ENCODE measurements at regions not wholly inside any gene's neighbourhood (a gene's known extent, or its start where the extent isn't known, plus 50 kb on each side); places are given as distances from the start of the nearest gene placed in this dataset.

GRCh38 chr6:50102676-50103075 lies 52.9 kb upstream of the DEFB112 start:
- Mint-ChIP-seq H3K4me1 (no peaks in the 10 kb centered on the region), H3K4me3 (no peak overlapping the region), H3K9me3 (peaks cover 0 to 6% (median 2%) of the 10 kb centered on the region in 7 donors), H3K36me3 (no peaks in the 10 kb centered on the region), H3K27me3 (no peaks in the 10 kb centered on the region), H3K27ac (no peak overlapping the region)
- ATAC-seq (ENCODE audit: low read depth in 2 of 2) (no peak), DNase-seq (no peak)

DNA sequence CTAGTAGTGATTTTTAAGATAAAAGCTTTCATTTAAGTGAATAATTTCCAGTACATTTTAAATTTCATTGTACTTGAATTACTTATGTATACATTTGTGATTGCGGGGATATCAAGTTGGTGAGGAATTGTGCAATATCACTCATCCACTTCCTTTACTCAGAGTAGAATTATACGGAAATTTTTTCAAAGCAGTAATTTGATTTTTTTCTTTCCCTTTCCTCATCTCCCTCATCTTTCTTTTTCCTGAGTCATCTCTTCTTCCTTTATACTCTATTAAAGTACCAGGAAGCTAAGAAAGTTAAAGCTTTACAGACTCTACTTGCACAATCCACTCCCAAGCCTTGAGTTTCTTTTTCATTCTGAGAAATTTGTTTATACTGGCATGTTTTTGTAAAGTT lies 60.9 kb upstream of the DEFB112 start:
- H3K4me3 Mint-ChIP-seq = no peak overlapping the region
- H3K4me1 Mint-ChIP-seq = no peaks in the 10 kb centered on the region
- DNase-seq (no peak), ATAC-seq (ENCODE audit: low read depth in 2 of 2) (no peak)
- H3K27ac Mint-ChIP-seq = no peak overlapping the region
- no peaks in the 10 kb centered on the region for H3K27me3 Mint-ChIP-seq
- H3K36me3 Mint-ChIP-seq = no peaks in the 10 kb centered on the region
- peaks cover 0 to 2% (median 0%) of the 10 kb centered on the region in 7 donors for H3K9me3 Mint-ChIP-seq

DNA sequence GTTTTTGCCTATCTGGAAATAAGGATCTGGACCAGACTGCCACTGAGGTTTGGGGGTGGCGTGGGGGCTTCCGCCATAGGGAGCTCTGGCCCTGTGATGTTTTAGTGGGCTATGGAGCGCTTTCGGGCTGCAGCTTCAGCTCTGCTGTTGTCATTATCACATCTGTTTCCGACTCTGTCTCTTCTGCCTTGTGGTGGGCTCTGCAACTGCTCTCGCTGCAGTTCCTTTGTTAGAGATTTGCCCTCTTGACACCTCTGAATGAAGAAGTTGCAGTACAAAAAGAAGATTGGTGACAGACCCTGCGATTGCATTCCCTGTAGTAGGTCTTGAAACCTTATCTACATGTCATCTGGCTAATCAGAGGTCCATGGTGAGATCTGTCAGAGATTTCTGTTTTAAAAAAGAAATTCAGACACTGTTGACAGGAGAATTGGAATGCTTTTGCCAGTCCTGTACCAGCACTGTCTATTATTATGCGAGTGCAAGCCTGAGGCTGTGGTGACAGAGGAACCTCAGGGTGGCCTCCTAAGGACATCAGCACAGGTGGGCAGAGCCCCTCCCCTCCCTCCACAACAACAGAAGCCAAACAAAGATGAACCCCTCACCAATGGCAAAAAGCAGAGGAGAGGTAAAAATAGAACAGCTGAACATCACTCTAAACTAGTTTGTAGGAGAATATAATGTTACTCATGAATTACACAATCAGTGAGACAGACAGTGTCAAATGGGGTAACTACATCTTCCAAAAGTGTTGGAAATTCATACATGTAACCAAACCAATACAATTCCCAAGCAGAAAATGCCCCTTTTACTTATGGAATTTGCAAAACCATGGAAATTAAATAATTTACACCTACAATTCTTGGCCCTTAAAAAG lies 63.5 kb upstream of the DEFB112 start:
- Mint-ChIP-seq H3K9me3 (peaks cover 0 to 2% (median 0%) of the 10 kb centered on the region in 7 donors), H3K27ac (no peak overlapping the region), H3K4me1 (no peaks in the 10 kb centered on the region), H3K4me3 (no peak overlapping the region), H3K36me3 (no peaks in the 10 kb centered on the region), H3K27me3 (no peaks in the 10 kb centered on the region)
- no peak for DNase-seq
- ATAC-seq (ENCODE audit: low read depth in 2 of 2) = no peak

- H3K36me3 Mint-ChIP-seq = no peaks in the 10 kb centered on the region
- no peak for DNase-seq
- ATAC-seq (ENCODE audit: low read depth in 2 of 2) = no peak
- H3K27ac Mint-ChIP-seq = no peak overlapping the region
- H3K4me1 Mint-ChIP-seq = no peaks in the 10 kb centered on the region
- no peak overlapping the region for H3K4me3 Mint-ChIP-seq
- H3K27me3 Mint-ChIP-seq = no peaks in the 10 kb centered on the region
- H3K9me3 Mint-ChIP-seq = peaks cover 0 to 9% (median 3%) of the 10 kb centered on the region in 7 donors
These were observed 66.7 kb upstream of the DEFB112 start for GRCh38 chr6:50116390-50116789.

DNA sequence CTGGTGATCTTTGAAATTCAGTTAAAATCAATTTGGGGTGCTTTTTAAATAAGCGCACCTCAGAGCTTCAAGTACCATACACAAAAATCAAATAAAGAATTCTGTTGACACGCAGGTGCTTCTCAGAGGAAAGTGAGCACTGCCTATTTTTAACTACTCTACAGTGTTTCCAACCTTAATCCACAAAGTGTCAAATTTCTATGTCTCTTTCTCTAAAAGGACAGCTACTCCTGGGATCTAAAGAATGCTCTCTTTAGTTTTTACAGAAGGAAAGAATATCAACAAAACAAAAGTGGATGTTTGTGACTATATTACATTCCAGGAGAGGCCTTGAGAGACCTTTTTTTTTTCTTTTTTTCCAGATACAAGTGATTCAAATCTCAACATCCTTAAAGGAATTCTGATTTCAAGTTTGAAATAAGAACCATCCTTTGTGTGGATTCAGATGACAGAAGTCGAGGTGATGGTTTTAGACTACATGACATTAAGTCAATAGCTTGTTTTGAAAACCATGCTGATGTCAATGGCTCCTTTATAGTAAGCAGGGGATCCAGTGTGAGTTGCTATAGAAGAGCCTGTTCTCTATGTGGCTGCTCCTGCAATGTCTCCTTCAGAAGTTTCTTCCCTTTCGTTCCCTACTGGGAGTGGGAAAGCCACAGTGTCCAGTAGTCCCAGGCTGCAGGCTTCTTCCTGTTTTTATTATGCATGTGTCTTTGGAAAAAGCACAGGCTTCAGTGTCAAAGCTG lies 67.2 kb upstream of the DEFB112 start:
- H3K4me3 Mint-ChIP-seq = no peak overlapping the region
- ATAC-seq (ENCODE audit: low read depth in 2 of 2) (no peak), DNase-seq (no peak)
- peaks cover 0 to 9% (median 3%) of the 10 kb centered on the region in 7 donors for H3K9me3 Mint-ChIP-seq
- no peaks in the 10 kb centered on the region for H3K27me3 Mint-ChIP-seq
- H3K4me1 Mint-ChIP-seq = no peaks in the 10 kb centered on the region
- H3K36me3 Mint-ChIP-seq = no peaks in the 10 kb centered on the region
- H3K27ac Mint-ChIP-seq = no peak overlapping the region

DNA sequence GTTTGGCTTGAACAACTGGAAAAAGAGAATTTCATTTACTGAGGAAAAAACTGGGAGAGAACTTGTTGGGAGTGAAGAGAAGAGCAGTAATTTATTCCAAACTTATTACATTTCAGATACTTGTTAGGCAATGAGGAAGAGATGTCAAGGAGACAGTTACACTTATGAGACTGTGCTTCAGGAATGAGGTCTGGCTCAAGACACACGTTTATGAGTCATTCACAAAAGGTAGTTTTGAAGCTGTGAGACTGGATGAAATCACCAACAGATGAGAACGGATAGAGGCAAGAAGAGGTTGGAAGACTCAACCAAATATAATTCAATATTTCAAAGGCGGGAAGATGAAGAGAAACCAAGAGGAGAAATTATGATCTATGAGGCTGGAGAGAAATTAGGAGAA lies 70.6 kb upstream of the DEFB112 start:
- ATAC-seq (ENCODE audit: low read depth in 2 of 2) (no peak), DNase-seq (no peak)
- peaks cover 0 to 9% (median 3%) of the 10 kb centered on the region in 7 donors for H3K9me3 Mint-ChIP-seq
- no peak overlapping the region for H3K4me3 Mint-ChIP-seq
- H3K27me3 Mint-ChIP-seq = no peaks in the 10 kb centered on the region
- H3K36me3 Mint-ChIP-seq = no peaks in the 10 kb centered on the region
- H3K4me1 Mint-ChIP-seq = no peaks in the 10 kb centered on the region
- H3K27ac Mint-ChIP-seq = no peak overlapping the region

- ATAC-seq (ENCODE audit: low read depth in 2 of 2) = no peak
- H3K36me3 Mint-ChIP-seq = no peaks in the 10 kb centered on the region
- no peak overlapping the region for H3K27ac Mint-ChIP-seq
- peaks cover 0 to 9% (median 3%) of the 10 kb centered on the region in 7 donors for H3K9me3 Mint-ChIP-seq
- H3K4me3 Mint-ChIP-seq = no peak overlapping the region
- no peak for DNase-seq
- H3K4me1 Mint-ChIP-seq = no peaks in the 10 kb centered on the region
- H3K27me3 Mint-ChIP-seq = no peaks in the 10 kb centered on the region
These were observed 74.0 kb upstream of the DEFB112 start for GRCh38 chr6:50123688-50124087.

DNA sequence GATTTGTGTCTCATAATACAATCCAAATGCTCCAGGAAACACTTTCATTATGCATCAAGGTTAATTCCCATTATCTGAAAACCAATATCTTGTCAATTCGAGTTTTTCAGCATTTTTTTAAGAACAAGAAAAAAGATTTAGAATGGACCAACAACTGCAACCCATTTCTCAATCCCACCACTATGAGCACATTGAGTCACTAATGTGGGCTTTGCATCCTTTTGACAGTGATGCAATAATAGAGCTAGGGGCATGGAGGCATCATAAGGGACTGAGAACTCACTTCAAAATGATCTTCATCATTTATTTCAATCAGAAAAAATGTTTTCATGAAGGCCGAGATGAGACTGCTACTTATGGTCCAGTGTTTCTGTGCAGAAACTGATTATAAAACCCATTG lies 74.8 kb upstream of the DEFB112 start:
- no peak overlapping the region for H3K27ac Mint-ChIP-seq
- ATAC-seq (ENCODE audit: low read depth in 2 of 2) (no peak), DNase-seq (no peak)
- no peaks in the 10 kb centered on the region for H3K4me1 Mint-ChIP-seq
- no peak overlapping the region for H3K4me3 Mint-ChIP-seq
- H3K9me3 Mint-ChIP-seq = peaks cover 0 to 9% (median 0%) of the 10 kb centered on the region in 7 donors
- H3K36me3 Mint-ChIP-seq = no peaks in the 10 kb centered on the region
- H3K27me3 Mint-ChIP-seq = no peaks in the 10 kb centered on the region

- H3K4me1 Mint-ChIP-seq = no peaks in the 10 kb centered on the region
- no peak for DNase-seq
- H3K27me3 Mint-ChIP-seq = no peaks in the 10 kb centered on the region
- H3K36me3 Mint-ChIP-seq = no peaks in the 10 kb centered on the region
- no peak for ATAC-seq (ENCODE audit: low read depth in 2 of 2)
- H3K4me3 Mint-ChIP-seq = no peak overlapping the region
- no peak overlapping the region for H3K27ac Mint-ChIP-seq
- H3K9me3 Mint-ChIP-seq = no peaks in the 10 kb centered on the region
These were observed 78.8 kb upstream of the DEFB112 start for GRCh38 chr6:50128420-50129005.

DNA sequence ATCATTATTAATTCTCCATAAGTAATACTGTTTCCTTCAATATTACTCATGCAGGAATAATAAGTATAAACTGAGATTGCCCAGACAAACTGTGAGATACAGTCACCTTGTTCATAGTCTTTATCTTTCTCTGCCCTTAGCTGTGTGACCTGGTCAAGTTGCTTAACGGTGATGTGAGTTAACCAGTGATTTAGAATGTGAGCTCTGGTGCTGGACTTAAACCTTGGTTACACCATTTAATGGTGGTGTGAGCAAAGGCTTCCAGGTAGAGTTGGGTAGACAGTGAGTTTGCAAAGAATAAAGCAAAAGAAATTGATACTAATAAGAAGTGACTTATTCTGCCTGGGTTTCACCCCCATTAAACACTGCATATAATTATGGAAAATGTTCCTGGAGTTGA lies 86.2 kb upstream of the DEFB112 start:
- Mint-ChIP-seq H3K27ac (no peak overlapping the region), H3K4me1 (no peaks in the 10 kb centered on the region), H3K27me3 (no peaks in the 10 kb centered on the region), H3K4me3 (no peak overlapping the region), H3K36me3 (no peaks in the 10 kb centered on the region), H3K9me3 (no peaks in the 10 kb centered on the region)
- ATAC-seq (ENCODE audit: low read depth in 2 of 2) (no peak), DNase-seq (no peak)

DNA sequence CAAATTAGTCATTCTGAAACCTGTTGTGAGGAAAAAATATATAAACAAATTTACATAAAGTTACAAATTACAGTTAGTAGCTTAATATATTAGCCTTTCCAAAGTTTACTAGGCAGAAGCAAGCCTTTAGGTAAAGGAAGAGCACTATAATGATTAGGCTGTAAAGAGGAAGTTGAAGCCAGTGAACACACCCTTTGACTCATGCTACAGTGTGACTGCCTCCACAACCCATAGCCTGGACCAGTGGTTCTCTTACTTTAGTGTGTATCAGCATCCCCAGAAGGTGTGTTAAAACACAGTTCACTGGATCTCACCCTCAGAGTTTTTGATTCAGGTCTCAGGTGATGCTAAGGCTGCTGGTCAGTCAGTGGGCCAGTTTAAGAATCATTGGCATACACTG lies 91.4 kb upstream of the DEFB112 start:
- H3K9me3 Mint-ChIP-seq = peaks cover 0 to 4% (median 0%) of the 10 kb centered on the region in 7 donors
- H3K4me3 Mint-ChIP-seq = no peak overlapping the region
- H3K36me3 Mint-ChIP-seq = no peaks in the 10 kb centered on the region
- H3K4me1 Mint-ChIP-seq = no peaks in the 10 kb centered on the region
- H3K27ac Mint-ChIP-seq = no peak overlapping the region
- no peaks in the 10 kb centered on the region for H3K27me3 Mint-ChIP-seq
- no peak for ATAC-seq (ENCODE audit: low read depth in 2 of 2)
- no peak for DNase-seq

DNA sequence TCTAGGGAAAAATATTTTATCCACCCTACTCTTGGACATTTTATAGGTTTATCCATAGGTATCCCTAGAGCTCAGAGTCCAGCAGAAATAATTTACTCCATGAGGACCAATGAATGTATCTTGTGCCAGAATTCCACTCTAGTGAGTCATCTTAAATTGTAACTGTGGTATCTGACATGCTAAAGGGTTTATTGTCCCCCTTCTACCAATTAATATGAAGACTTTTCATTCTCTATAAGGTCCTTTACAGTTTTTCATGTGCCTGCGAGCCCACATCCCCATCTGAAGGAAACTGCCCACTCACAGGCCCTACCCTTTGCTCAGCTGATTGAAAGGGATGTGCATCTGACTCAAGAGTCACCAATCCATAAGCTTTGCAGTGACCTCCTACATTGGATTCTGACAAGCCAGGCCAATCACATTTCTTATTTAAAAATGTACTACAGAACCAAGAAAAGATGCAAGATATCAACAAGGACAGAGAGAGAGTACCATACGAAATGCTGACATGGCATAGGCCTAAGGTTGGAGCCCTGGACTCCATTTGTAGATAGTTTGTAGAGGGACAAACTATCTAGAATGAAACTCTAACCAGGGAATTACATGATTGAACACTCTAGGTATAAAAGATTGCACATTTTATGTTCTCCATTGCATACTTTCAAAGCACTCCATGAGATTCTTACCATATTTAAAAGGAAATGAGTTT lies 93.4 kb upstream of the DEFB112 start:
- no peak overlapping the region for H3K27ac Mint-ChIP-seq
- H3K4me3 Mint-ChIP-seq = no peak overlapping the region
- H3K27me3 Mint-ChIP-seq = no peaks in the 10 kb centered on the region
- DNase-seq (no peak), ATAC-seq (ENCODE audit: low read depth in 2 of 2) (no peak)
- H3K36me3 Mint-ChIP-seq = no peaks in the 10 kb centered on the region
- H3K4me1 Mint-ChIP-seq = no peaks in the 10 kb centered on the region
- peaks cover 0 to 4% (median 0%) of the 10 kb centered on the region in 7 donors for H3K9me3 Mint-ChIP-seq

GRCh38 chr6:50145125-50145524 lies 95.4 kb upstream of the DEFB112 start:
- Mint-ChIP-seq H3K27ac (no peak overlapping the region), H3K9me3 (peaks cover 0 to 10% (median 3%) of the 10 kb centered on the region in 7 donors)
- DNase-seq = no peak

More at GRCh38 chr6:50145125-50145524, 95.4 kb upstream of the DEFB112 start:
- Mint-ChIP-seq H3K36me3 (no peaks in the 10 kb centered on the region), H3K4me3 (no peak overlapping the region), H3K27me3 (no peaks in the 10 kb centered on the region), H3K4me1 (no peaks in the 10 kb centered on the region)
- no peak for ATAC-seq (ENCODE audit: low read depth in 2 of 2)

Data from naive B cell (primary cell).